Esophagus squamous epithelium (tissue), 5 donors: ENCODE measurements at regions not wholly inside any gene's neighbourhood (a gene's known extent, or its start where the extent isn't known, plus 50 kb on each side); places are given as distances from the start of the nearest gene placed in this dataset.

ENCODE experiments used
- DNase-seq: peaks from one replicate; lab custom pipeline; 2025; lab: John Stamatoyannopoulos, UW
- H3K27ac ChIP-seq, 4 donors: fragments of 200-600 bp; sonication (generic); one replicate each; pipeline ENCODE4 v1.5.1; 2016 to 2019; ENCODE audit warnings: mild to moderate bottlenecking in 1 of 4
- H3K27me3 ChIP-seq, 4 donors: fragments of 200-600 bp; sonication (generic); 1 replicate in 3 of 4; 2 replicates in 1 of 4; pipeline versions ENCODE4 v1.5.1 to v1.6.0; 2017 to 2021; ENCODE audit warnings: antibody characterized with exemption in 1 of 4
- H3K36me3 ChIP-seq, 3 donors: fragments of 200-600 bp; sonication (generic); one replicate each; pipeline ENCODE4 v1.5.1; 2016 to 2019
- H3K4me1 ChIP-seq, 3 donors: fragments of 200-600 bp; sonication (generic); one replicate each; pipeline ENCODE4 v1.5.1; 2017 to 2019
- H3K4me3 ChIP-seq, 4 donors: fragments of 200-600 bp; sonication (generic); 1 replicate in 3 of 4; 2 replicates in 1 of 4; pipeline ENCODE4 v1.5.1; 2016 to 2019; ENCODE audit warnings: mild to moderate bottlenecking in 2 of 4, moderate library complexity in 1 of 4
- H3K9me3 ChIP-seq, 3 donors: fragments of 200-600 bp; sonication (generic); one replicate each; pipeline ENCODE4 v1.5.1; 2016 to 2019
- POLR2A ChIP-seq, 4 donors: fragments of 450-650 bp; IDR thresholded peaks; one replicate each; pipeline ENCODE4 v1.6.1; 2017; ENCODE audit warnings: antibody characterized with exemption in 4 of 4, mild to moderate bottlenecking in 4 of 4, moderate library complexity in 3 of 4
- WGBS, 2 donors: methylation state at CpG; one replicate each; pipeline ENCODE4 v1.1.5; 2018; 5-methylcytosine and 5-hydroxymethylcytosine counted together
- intact Hi-C: fragments of 100-400 bp; cut with DNase I; formaldehyde crosslinking; loops from one replicate; pipeline ENCODE4 v1.15.0; 2022
- TF ChIP-seq, protein P1 (sequence below), 6 experiments: fragments of 450-650 bp in 4 of 6; fragments of 200-600 bp in 2 of 6; sonication (generic) in 2 of 6; IDR thresholded peaks; one replicate each; pipeline ENCODE4 v1.5.1; 2016 to 2019; ENCODE audit warnings: antibody characterized with exemption in 6 of 6, mild to moderate bottlenecking in 4 of 6, moderate library complexity in 4 of 6
- donor health status: DM: yes; HTN: yes; CAD: no.

DNA sequence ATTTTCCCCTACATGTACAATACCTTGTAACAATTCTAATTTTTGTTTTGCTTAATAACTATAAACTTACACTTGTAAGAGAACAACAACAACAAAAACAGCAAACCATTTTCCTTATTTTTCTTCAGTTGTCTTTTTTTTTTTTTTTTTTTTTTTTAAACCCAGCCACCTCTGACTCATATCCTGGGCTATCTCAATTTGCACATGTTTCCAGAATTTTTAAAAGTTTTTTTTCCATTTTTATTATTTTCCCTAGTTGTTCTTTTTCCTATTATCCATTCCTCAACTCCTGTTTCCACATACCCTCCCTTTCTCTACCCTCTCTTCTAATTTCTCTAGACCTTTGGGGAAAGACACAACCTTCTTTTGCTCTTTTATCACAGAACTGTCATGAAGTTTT lies 112.5 kb downstream of the EFEMP1 start:
- Histone ChIP-seq H3K9me3 (no peaks in the 10 kb centered on the region), H3K4me1 (no peaks in the 10 kb centered on the region), H3K27me3 (no peaks in the 10 kb centered on the region), H3K27ac (no peak overlapping the region), H3K36me3 (no peaks in the 10 kb centered on the region), H3K4me3 (no peak overlapping the region)
- no peak for DNase-seq
- TF ChIP-seq, protein P1, sequence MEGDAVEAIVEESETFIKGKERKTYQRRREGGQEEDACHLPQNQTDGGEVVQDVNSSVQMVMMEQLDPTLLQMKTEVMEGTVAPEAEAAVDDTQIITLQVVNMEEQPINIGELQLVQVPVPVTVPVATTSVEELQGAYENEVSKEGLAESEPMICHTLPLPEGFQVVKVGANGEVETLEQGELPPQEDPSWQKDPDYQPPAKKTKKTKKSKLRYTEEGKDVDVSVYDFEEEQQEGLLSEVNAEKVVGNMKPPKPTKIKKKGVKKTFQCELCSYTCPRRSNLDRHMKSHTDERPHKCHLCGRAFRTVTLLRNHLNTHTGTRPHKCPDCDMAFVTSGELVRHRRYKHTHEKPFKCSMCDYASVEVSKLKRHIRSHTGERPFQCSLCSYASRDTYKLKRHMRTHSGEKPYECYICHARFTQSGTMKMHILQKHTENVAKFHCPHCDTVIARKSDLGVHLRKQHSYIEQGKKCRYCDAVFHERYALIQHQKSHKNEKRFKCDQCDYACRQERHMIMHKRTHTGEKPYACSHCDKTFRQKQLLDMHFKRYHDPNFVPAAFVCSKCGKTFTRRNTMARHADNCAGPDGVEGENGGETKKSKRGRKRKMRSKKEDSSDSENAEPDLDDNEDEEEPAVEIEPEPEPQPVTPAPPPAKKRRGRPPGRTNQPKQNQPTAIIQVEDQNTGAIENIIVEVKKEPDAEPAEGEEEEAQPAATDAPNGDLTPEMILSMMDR (IDR thresholded peaks at IDR 0.05) = no peak
- TF ChIP-seq POLR2A (IDR thresholded peaks at IDR 0.05) = no peak
- intact Hi-C loops = no loop called here

DNA sequence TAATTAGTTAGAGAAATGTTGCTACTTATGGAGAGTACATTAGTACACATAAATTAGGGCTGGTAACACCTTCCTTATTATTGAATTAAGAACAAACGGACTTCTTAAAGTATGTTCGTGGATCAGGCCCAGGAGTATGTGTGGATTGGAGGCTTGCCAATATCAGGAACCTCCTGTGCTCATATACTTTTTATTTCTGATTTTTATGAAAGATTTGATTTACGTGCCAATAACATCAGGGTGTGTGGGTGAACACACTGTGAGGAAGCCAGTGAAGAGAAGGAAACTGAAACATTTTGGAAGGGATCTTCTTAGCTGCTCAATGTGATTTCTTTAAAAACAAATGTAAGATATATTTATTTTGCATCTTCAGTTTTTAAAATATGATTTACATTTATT lies 113.0 kb downstream of the EFEMP1 start:
- Histone ChIP-seq H3K4me1 (no peaks in the 10 kb centered on the region), H3K36me3 (no peaks in the 10 kb centered on the region), H3K4me3 (no peak overlapping the region), H3K9me3 (no peaks in the 10 kb centered on the region), H3K27me3 (no peaks in the 10 kb centered on the region), H3K27ac (no peak overlapping the region)
- TF ChIP-seq POLR2A (IDR thresholded peaks at IDR 0.05) = no peak
- TF ChIP-seq, protein P1 (IDR thresholded peaks at IDR 0.05) = no peak
- intact Hi-C loops = no loop called here
- no peak for DNase-seq
- 35 to 37% methylated on average over 3 of the region's 3 CpGs for WGBS, 2 donors

DNA sequence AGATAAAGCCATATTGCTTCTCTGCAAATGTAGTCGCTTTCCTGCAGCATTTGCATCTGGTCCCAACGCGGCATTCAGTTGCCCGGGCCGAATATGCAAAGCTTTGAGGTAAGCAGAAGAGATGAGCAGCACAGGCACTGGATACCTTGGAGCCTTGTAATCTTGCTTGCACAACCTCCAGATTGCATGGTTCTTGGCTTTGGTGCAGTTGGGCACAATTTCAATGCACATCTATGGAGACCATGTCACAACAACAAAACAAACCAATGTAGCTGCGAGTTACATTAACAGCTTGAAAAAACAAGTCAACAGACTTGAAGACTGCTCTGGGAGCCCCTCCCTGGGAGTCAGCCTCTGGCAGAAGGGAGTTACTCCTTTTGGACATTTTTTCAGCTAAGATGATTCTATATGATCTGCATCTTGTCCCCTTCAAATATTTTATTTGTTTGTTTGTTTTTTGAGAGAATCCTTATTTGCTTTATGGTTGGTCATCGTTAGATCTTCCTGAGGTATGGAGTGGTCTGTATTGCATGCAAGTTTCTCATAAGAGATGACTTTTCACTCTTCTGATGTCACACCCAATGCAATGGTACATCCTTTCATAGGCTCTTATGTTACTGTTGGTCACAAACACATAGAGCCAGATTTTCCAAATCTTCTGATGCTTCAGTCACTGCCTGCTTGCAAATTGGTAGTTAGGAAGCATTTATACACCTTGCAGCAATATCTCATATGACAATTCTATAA lies 113.5 kb downstream of the EFEMP1 start:
- Histone ChIP-seq H3K27ac (no peak overlapping the region), H3K4me1 (no peaks in the 10 kb centered on the region), H3K27me3 (no peaks in the 10 kb centered on the region), H3K36me3 (no peaks in the 10 kb centered on the region), H3K4me3 (no peak overlapping the region), H3K9me3 (no peaks in the 10 kb centered on the region)
- WGBS, 2 donors = 53 to 58% methylated on average over 7 of the region's 7 CpGs
- no peak for DNase-seq
- TF ChIP-seq, protein P1 (IDR thresholded peaks at IDR 0.05) = no peak
- no peak for TF ChIP-seq POLR2A (IDR thresholded peaks at IDR 0.05)
- intact Hi-C loops = no loop called here

DNA sequence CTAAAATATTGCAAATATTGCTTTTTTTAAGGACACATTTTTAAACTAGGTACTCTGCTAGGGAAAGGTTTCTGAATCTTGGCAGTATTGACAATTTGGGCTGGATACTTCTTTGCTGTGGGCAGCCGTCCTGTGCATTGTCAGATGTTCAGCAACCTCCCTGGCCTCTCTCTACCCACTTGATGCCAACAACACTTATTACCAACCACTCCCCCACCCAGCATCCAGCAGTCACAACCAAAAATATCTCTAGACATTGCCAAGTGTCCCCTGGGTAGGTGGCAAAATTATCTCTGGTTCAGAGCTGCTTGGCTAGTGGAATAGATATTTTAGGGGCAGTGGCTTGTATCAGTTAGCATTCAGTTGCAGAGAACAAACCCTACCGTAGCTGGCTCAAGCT lies 114.3 kb upstream of the PNPT1 start:
- no peak for TF ChIP-seq POLR2A (IDR thresholded peaks at IDR 0.05)
- TF ChIP-seq, protein P1 (IDR thresholded peaks at IDR 0.05) = no peak
- Histone ChIP-seq H3K36me3 (no peaks in the 10 kb centered on the region), H3K27me3 (no peaks in the 10 kb centered on the region), H3K9me3 (no peaks in the 10 kb centered on the region), H3K4me1 (no peaks in the 10 kb centered on the region), H3K4me3 (no peak overlapping the region), H3K27ac (no peak overlapping the region)
- DNase-seq = no peak
- intact Hi-C loops = no loop called here
- 65 to 91% methylated on average over 2 of the region's 2 CpGs for WGBS, 2 donors

DNA sequence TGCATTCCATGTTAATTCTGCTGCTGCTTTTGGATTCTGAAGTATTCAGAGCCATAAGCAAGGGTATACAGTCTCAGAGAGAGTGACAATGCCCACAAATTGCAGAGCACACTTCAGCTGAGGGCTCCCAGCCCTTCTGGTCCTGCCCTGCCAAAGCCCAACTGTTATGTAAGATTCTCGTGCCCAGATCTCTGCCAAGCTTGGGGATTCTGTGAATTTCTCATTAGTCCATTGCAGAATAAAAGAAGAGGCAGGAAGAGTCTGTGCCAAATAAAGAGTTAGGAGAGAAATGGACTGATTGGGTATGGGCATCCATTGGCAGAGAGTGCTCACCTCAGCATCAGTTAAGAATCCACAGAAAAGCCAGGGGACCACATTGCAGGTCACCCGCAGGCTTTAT lies 112.0 kb upstream of the PNPT1 start:
- no peak overlapping the region for H3K27ac ChIP-seq
- intact Hi-C loops = no loop called here
- H3K36me3 ChIP-seq = no peaks in the 10 kb centered on the region
- H3K4me3 ChIP-seq = no peak overlapping the region
- H3K27me3 ChIP-seq = no peaks in the 10 kb centered on the region
- DNase-seq = no peak
- TF ChIP-seq, protein P1 (IDR thresholded peaks at IDR 0.05) = no peak
- no peak for TF ChIP-seq POLR2A (IDR thresholded peaks at IDR 0.05)
- WGBS, 2 donors = 36 to 37% methylated on average over 2 of the region's 2 CpGs
- H3K9me3 ChIP-seq = no peaks in the 10 kb centered on the region
- H3K4me1 ChIP-seq = no peaks in the 10 kb centered on the region
